Stromal cell of bone marrow (primary cell): ENCODE measurements at regions not wholly inside any gene's neighbourhood (a gene's known extent, or its start where the extent isn't known, plus 50 kb on each side); places are given as distances from the start of the nearest gene placed in this dataset.
A peak's percentile ranks its signal among the peaks of the same experiment; 100 is the strongest.
"Not testable (repeated sequence)": the region's sequence is repeated elsewhere in the genome, so short reads cannot be mapped to it uniquely, and the experiment has no call there.

ENCODE experiments used
- DNase-seq: peaks from one replicate; pipeline ENCODE4 v3.0.0-alpha.2; 2012; ENCODE audit warnings: low read depth

DNA sequence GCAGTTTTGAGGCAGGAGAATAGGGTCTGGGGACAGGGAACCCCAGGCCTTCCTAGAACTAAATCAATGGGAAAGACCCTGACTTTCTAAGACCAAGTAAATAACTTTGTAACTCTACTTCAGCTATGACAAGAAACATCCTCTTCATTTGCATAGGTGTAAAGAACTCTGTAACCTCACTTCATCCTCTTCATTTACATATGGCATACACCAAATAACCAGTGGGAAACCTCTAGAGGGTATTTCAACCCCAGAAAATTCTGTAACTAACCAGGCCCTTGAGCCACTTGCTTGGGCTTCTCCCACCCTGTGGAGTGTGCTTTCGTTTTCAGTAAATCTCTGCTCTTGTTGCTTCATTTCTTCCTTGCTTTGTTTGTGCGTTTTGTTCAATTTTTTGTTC lies 495.6 kb downstream of the SIPA1L2 start:
- DNase-seq, result no peak

DNA sequence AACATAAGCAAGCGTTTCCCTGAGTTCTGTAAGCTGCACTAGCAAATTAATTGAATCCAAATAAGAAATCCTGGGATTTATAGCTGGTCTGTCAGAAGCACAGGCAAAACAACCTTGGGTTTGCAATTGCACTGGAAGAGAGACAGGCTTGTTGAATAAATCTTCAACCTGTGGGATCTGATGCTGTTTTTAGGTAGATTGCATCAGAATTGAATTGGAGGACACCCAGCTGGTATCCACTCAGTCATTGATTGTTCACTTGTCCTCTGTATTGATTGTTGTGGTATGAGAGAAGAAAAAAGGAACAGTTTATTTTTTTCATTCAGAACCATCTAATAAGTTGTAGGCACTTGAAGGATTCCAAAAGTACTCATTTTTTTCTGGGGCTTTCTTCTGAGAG lies 497.4 kb downstream of the SIPA1L2 start:
- DNase-seq, result no peak

DNA sequence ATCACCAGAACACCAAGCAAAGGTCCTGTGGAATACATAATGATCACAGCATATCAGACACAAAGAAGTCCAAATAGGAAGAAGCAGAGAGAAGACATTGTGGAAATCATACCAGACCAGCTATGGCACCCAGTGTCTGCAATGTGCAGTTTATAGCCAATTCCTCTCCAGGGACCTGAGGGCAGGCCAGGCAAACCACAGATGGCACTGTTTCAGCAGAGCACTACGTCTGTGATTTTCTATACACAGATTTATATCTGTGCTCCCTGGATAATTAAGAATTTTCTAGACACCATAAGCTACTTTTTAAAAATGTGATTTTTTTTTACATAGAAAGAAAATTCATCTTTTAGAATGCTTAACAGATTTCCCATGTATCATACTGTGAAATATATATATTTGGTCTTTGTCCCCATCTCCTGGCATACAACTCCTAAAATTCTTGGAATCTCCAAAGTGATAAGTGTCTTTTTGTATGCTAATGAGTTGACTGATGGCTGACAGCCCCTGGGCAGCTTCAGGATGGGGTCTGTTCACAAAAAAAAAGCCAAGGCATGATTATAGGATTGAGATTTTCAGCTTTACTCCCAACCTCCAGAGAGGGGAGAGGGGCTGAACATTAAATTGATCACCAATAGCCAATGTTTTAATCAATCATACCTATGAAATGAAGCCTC lies 498.1 kb downstream of the SIPA1L2 start:
- no peak for DNase-seq

DNA sequence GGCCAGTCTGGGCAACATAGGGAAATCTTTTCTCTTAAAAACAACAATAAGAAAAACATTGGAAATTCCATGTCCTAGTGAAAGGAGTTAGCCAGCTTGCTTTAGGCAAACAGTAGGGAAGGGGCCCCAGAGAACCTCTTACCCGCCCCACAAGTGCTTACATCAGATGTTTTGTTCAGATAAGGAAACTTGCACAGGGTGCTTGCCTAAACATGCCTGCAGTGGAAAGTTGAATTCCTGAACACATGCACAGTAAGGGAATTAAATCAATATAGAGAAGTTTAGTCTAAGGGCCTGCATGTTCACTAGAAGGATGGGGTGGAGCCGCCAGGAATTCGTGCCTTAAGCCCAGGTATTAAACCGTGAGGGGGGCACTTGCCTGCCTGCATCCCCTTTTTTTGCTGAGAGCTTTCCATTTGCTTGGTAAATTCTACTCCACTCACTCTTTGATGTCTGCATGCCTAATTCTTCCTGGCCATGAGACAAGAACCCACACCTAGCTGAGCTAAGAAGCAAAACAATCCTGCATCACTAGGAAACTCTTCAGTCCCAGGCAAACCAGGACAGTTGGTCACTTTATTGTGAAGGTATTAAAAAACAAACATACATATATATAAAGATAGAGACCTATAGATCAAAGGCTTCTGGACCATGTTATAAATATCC lies 499.0 kb downstream of the SIPA1L2 start:
- DNase-seq, result no peak

- DNase-seq, result peak; percentile 58
Measured at GRCh38 chr1:232127190-232127589, 500.6 kb downstream of the DISC1 start.

DNA sequence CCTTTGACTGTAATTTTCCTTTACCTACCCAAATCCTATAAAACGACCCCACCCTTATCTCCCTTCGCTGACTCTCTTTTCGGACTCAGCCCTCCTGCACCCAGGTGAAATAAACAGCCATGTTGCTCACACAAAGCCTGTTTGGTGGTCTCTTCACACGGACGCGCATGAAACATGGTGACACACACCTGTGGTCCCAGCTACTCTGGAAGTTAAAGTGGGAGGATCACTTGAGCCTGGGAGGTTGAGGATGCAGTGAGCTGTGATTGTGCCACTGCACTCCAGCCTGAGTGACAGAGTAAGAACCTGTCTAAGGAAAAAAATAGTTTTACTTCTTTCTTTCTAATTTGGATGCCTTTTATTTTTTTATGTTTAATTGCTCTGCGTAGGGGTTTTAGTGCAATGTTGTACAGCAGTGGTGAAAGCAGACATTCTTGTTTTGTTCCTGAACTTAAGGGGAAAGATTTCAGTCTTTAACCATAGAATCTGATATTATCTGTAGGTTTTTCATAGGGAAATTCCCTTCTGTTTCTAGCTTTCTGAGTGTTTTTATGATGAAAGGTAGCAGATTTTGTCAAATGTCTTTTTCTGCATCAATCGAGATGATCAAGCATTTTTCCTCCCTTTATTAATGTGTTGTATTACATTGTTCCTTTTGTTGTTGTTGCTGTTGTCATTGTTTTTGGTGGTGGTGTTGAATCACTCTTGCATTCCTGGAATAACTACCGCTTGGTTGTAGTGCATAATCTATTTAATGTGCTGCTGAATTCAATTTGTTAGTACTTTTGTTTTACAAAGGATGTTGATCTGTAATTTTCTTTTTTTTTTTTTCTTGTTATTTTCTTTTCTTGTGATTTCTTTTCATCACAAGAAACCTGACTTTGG lies 497.4 kb downstream of the DISC1 start:
- no peak for DNase-seq

- not testable (repeated sequence) for DNase-seq
Measured at GRCh38 chr1:232117903-232118302, 491.3 kb downstream of the DISC1 start.

DNA sequence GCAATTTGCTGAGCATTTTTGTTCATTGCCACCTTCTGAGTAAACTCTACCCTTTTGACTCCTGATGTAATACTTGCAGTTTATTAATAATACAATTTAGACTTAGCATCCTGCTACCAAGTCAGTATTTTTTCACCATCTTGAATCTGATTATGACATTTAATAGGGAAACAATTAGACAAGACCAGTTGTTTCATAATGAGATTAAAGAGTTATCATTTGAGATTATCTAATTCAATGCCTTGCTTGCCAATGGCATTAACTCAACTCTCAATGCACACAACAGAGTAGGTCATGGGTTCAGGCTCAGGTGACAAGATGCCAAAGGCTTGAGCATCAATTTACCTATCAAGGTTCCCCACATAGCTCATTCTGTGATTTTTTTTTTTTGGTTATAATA lies 488.4 kb downstream of the DISC1 start:
- DNase-seq, result no peak

GRCh38 chr1:232112076-232112475 lies 485.5 kb downstream of the DISC1 start:
- DNase-seq, result no peak

- DNase-seq, result no peak
Measured at GRCh38 chr1:232111611-232112010, 485.0 kb downstream of the DISC1 start.

- DNase-seq, result no peak
Measured at GRCh38 chr1:232110281-232111090, 483.9 kb downstream of the DISC1 start.

DNA sequence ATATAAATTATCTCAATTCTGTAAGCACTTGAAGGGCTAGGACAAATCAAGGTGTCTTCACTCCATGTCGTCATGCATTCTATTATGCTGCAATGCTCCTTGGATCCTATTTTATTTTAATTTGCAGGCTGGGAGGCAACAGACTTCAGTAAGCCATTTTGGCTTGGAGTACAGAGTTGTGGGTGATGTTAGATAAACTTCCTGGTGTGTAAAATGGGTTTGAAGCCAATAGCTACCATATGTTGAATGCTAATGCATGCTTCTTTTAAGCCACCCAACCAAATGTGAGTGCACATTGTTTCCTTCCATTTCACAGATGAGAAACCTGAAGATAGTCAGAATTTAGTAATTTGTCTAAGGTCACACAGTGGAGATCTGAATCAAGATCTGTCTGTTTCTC lies 482.8 kb downstream of the DISC1 start:
- no peak for DNase-seq

DNA sequence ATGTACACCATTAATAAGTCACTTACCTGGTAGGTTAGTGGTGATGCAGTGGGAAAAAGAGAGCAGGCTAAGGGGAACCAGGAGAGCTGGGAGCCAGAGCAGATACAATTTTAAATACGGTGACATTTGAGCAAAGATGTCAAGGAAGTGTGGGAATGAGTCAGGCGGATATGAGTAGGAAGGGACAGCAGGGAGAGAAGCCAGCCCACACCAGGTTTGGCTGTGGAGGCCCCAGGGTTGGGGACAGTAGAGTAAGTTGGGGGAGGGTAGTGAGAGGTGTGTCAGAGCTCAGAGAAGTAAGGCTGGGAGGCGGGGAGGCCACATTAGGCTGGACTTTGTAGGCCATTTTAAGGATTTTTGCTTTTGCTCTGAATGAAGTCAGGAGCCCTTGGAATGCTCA lies 482.0 kb downstream of the DISC1 start:
- no peak for DNase-seq

DNA sequence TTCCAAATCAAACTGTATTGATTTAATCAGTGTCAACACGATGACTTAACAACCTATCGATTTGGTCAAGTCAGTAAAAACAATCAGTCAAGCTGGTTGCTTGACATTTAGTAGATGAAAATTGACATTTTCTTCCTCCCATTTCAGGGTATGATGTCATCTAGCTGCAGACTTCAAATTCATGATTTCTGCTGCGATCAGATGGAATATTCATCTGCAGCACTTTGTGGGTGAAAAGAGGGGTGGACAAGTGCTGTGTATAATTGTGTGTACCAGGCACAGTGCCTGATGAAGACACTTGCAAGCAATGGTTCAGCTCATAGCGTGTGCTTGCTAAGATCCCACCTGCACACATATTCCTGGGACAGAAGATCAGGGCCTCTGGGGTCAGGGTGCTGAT lies 479.8 kb downstream of the DISC1 start:
- DNase-seq, result no peak

- DNase-seq, result no peak
Measured at GRCh38 chr1:232105561-232105960, 479.0 kb downstream of the DISC1 start.

DNA sequence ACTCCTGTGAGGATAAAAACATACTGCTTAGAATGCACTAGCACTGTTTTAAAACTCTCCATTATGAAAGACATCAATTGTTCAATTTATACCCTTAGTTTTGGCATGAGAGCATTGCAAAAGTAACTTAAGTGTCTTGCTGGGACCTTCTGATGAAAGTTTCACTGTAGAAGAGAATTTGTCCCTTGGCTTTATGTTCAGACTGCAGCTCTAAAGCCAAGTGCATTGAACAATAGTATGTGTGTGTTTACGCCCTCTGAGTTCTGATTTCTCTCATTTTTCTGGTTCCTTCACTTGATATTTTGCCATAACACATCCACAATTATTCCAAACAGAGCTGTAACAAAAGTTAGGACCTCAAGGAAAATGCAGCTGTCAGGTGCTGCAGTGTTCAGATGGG lies 474.6 kb downstream of the DISC1 start:
- DNase-seq, result no peak

DNA sequence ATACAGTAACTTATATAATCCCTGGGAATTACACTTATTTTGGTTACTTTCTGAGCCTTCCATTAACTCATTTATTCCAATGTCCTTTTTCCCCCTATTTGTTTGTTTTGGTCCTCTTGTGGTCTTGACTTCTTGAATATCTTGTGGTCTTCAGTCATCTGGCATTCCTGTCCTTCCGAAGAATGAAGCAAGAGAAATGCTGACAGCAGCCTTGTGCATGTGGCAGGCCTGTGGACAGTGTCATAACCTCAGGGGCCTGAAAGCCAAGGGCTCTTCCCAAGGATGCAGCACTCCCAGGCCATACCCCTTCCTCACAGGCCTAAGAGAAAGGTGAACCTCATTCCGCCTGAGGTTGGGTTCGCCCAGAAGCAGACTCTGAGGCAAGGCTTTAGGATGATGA lies 470.2 kb downstream of the DISC1 start:
- DNase-seq, result no peak
